ENCODE measurements at regions not wholly inside any gene's neighbourhood (a gene's known extent, or its start where the extent isn't known, plus 50 kb on each side); places are given as distances from the start of the nearest gene placed in this dataset.
"Not testable (repeated sequence)": the region's sequence is repeated elsewhere in the genome, so short reads cannot be mapped to it uniquely, and the experiment has no call there.

DNA sequence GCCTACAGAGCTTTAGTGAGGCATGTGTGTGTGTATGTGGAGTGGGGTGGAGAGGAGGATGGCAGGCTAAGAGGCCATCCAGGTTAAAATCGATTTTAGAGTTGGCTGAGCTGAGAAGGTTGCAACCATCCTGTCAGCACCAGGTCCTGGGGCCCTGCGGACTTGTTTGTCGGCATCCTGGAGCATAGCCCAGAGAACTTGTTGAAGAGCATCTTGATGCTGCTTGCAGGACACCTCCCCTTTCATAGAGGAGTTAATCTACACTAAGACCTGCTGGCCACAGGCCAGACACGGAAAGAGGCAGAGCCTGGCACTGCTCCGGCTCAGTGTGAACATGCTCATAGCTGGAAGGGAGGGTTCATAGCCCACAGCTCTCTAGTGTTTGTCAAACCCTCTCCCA, 72.1 kb upstream of the RGPD5 start:
- Histone ChIP-seq H2AFZ (ENCODE audit: low read depth, low read length) (no peak overlapping the region), H3K27ac (ENCODE audit: low read length) (no peak overlapping the region), H3K79me2 (ENCODE audit: low read length) (no peaks in the 10 kb centered on the region), H3K9ac (ENCODE audit: low read length) (no peak overlapping the region), H3K4me1 (ENCODE audit: low read length) (no peaks in the 10 kb centered on the region), H3K36me3 (replicated peaks; ENCODE audit: low read depth, low read length) (no peaks in the 10 kb centered on the region), H3K4me2 (ENCODE audit: low read length) (no peak overlapping the region), H3K4me3 (ENCODE audit: low read length) (no peak overlapping the region), H3K27me3 (ENCODE audit: low read depth, low read length) (no peaks in the 10 kb centered on the region), H3K9me3 (ENCODE audit: insufficient read depth, low read length) (no peaks in the 10 kb centered on the region), H4K20me1 (ENCODE audit: insufficient read depth, low read length) (no peaks in the 10 kb centered on the region)
- TF ChIP-seq CTCF (IDR thresholded peaks at IDR 0.05; ENCODE audit: low read depth, low read length) (no peak), EZH2phosphoT487 (IDR thresholded peaks at IDR 0.05; ENCODE audit: low read depth) (no peak)

- not testable (repeated sequence) for H2AFZ ChIP-seq (ENCODE audit: low read depth, low read length); H3K9me3 ChIP-seq (ENCODE audit: insufficient read depth, low read length); H3K4me1 ChIP-seq (ENCODE audit: low read length); H3K9ac ChIP-seq (ENCODE audit: low read length); H3K4me3 ChIP-seq (ENCODE audit: low read length); H3K4me2 ChIP-seq (ENCODE audit: low read length); H4K20me1 ChIP-seq (ENCODE audit: insufficient read depth, low read length); H3K36me3 ChIP-seq (replicated peaks; ENCODE audit: low read depth, low read length); H3K27me3 ChIP-seq (ENCODE audit: low read depth, low read length); H3K27ac ChIP-seq (ENCODE audit: low read length); H3K79me2 ChIP-seq (ENCODE audit: low read length)
Observed at GRCh38 chr2:109722640-109723039, 71.5 kb upstream of the RGPD5 start.

- H3K4me1 ChIP-seq (ENCODE audit: low read length); H3K9me3 ChIP-seq (ENCODE audit: insufficient read depth, low read length); H3K9ac ChIP-seq (ENCODE audit: low read length); H3K79me2 ChIP-seq (ENCODE audit: low read length); H3K4me2 ChIP-seq (ENCODE audit: low read length); H4K20me1 ChIP-seq (ENCODE audit: insufficient read depth, low read length); H3K4me3 ChIP-seq (ENCODE audit: low read length); H3K27me3 ChIP-seq (ENCODE audit: low read depth, low read length); H3K36me3 ChIP-seq (replicated peaks; ENCODE audit: low read depth, low read length); H2AFZ ChIP-seq (ENCODE audit: low read depth, low read length); H3K27ac ChIP-seq (ENCODE audit: low read length): not testable (repeated sequence)
Observed at GRCh38 chr2:109723153-109723552, 71.0 kb upstream of the RGPD5 start.

GRCh38 chr2:109724533-109725460, 69.3 kb upstream of the RGPD5 start:
- Histone ChIP-seq H3K27me3 (ENCODE audit: low read depth, low read length) (no peaks in the 10 kb centered on the region), H3K36me3 (replicated peaks; ENCODE audit: low read depth, low read length) (no peaks in the 10 kb centered on the region), H3K4me3 (ENCODE audit: low read length) (no peak overlapping the region), H4K20me1 (ENCODE audit: insufficient read depth, low read length) (no peaks in the 10 kb centered on the region), H2AFZ (ENCODE audit: low read depth, low read length) (no peak overlapping the region), H3K4me2 (ENCODE audit: low read length) (no peak overlapping the region), H3K27ac (ENCODE audit: low read length) (no peak overlapping the region), H3K79me2 (ENCODE audit: low read length) (no peaks in the 10 kb centered on the region), H3K9me3 (ENCODE audit: insufficient read depth, low read length) (no peaks in the 10 kb centered on the region), H3K9ac (ENCODE audit: low read length) (no peak overlapping the region), H3K4me1 (ENCODE audit: low read length) (no peaks in the 10 kb centered on the region)
- TF ChIP-seq EZH2phosphoT487 (IDR thresholded peaks at IDR 0.05; ENCODE audit: low read depth) = no peak

- H2AFZ ChIP-seq (ENCODE audit: low read depth, low read length) = no peak overlapping the region
- no peak overlapping the region for H3K4me2 ChIP-seq (ENCODE audit: low read length)
- H3K36me3 ChIP-seq (replicated peaks; ENCODE audit: low read depth, low read length) = no peaks in the 10 kb centered on the region
- no peaks in the 10 kb centered on the region for H3K4me1 ChIP-seq (ENCODE audit: low read length)
- H3K9me3 ChIP-seq (ENCODE audit: insufficient read depth, low read length) = peaks cover 3% of the 10 kb centered on the region; the same call in 1 of the 2 replicates
- no peaks in the 10 kb centered on the region for H3K27me3 ChIP-seq (ENCODE audit: low read depth, low read length)
- no peaks in the 10 kb centered on the region for H3K79me2 ChIP-seq (ENCODE audit: low read length)
- no peaks in the 10 kb centered on the region for H4K20me1 ChIP-seq (ENCODE audit: insufficient read depth, low read length)
- no peak overlapping the region for H3K27ac ChIP-seq (ENCODE audit: low read length)
- TF ChIP-seq EZH2phosphoT487 (IDR thresholded peaks at IDR 0.05; ENCODE audit: low read depth) (no peak), CTCF (IDR thresholded peaks at IDR 0.05; ENCODE audit: low read depth, low read length) (no peak)
- H3K4me3 ChIP-seq (ENCODE audit: low read length) = no peak overlapping the region
- H3K9ac ChIP-seq (ENCODE audit: low read length) = no peak overlapping the region
Observed at GRCh38 chr2:109726379-109727270, 67.5 kb upstream of the RGPD5 start.

Measured in OCI-LY3 (cell line).